Keratinocyte (primary cell): ENCODE measurements at regions not wholly inside any gene's neighbourhood (a gene's known extent, or its start where the extent isn't known, plus 50 kb on each side); places are given as distances from the start of the nearest gene placed in this dataset.

Experiments
- DNase-seq: peaks from one replicate; pipeline ENCODE4 v3.0.0-alpha.2; 2011; ENCODE audit warnings: low read depth, missing footprints, low spot score
- FAIRE-seq: peaks from 2 replicates; lab custom pipeline; 2011; peaks lifted over from hg19 to GRCh38; lab: Jason Lieb, UNC
- H2AFZ ChIP-seq: 2 replicates; pipeline ENCODE4 v1.6.0; 2012; ENCODE audit warnings: low read length, control low read depth, inconsistent platforms; ENCODE audit not compliant: control insufficient read depth
- H3K27ac ChIP-seq: 2 replicates; pipeline ENCODE4 v1.5.1; 2011; ENCODE audit warnings: low read length; ENCODE audit not compliant: control insufficient read depth, insufficient read depth
- H3K27me3 ChIP-seq: 3 replicates; pipeline ENCODE4 v1.6.0; 2011; ENCODE audit warnings: low read length; ENCODE audit not compliant: control insufficient read depth, insufficient read depth; ENCODE audit errors: extremely low read depth
- H3K36me3 ChIP-seq, 2 experiments: 2 replicates in 1 of 2; 3 replicates in 1 of 2; pipeline ENCODE4 v1.5.1; 2011; ENCODE audit warnings: low read length in 2 of 2, mild to moderate bottlenecking in 1 of 2; ENCODE audit not compliant: control insufficient read depth in 2 of 2, insufficient read depth in 2 of 2; ENCODE audit errors: extremely low read depth in 1 of 2
- H3K4me1 ChIP-seq: 3 replicates; pipeline ENCODE4 v1.5.1; 2011; ENCODE audit warnings: low read length; ENCODE audit not compliant: control insufficient read depth, insufficient read depth; ENCODE audit errors: extremely low read depth
- H3K4me2 ChIP-seq: 3 replicates; pipeline ENCODE4 v1.6.0; 2011; ENCODE audit warnings: low read depth, low read length; ENCODE audit not compliant: control insufficient read depth, insufficient read depth; ENCODE audit errors: extremely low read depth
- H3K4me3 ChIP-seq, 3 experiments: fragments of 200-600 bp in 1 of 3; sonication (generic) in 1 of 3; 2 replicates in 2 of 3; 3 replicates in 1 of 3; pipeline ENCODE4 v1.5.1; 2011 to 2016; ENCODE audit warnings: low read length in 3 of 3, mild to moderate bottlenecking in 3 of 3, control low read depth in 2 of 3, inconsistent platforms in 1 of 3, low read depth in 1 of 3, mixed read lengths in 1 of 3, mixed run types in 1 of 3, moderate library complexity in 1 of 3; ENCODE audit not compliant: control insufficient read depth in 2 of 3, insufficient read depth in 2 of 3; ENCODE audit errors: extremely low read depth in 1 of 3
- H3K79me2 ChIP-seq: 2 replicates; pipeline ENCODE4 v1.6.0; 2012; ENCODE audit warnings: low read length; ENCODE audit not compliant: control insufficient read depth, insufficient read depth
- H3K9ac ChIP-seq: 3 replicates; pipeline ENCODE4 v1.6.0; 2011; ENCODE audit warnings: low read length; ENCODE audit not compliant: control insufficient read depth, insufficient read depth; ENCODE audit errors: extremely low read depth
- H3K9me1 ChIP-seq: 3 replicates; pipeline ENCODE4 v1.6.0; 2011; ENCODE audit warnings: low read length; ENCODE audit not compliant: control insufficient read depth, insufficient read depth; ENCODE audit errors: extremely low read depth
- H3K9me3 ChIP-seq: 2 replicates; pipeline ENCODE4 v1.5.1; 2012; ENCODE audit warnings: low read depth, low read length; ENCODE audit not compliant: control insufficient read depth
- H4K20me1 ChIP-seq: 3 replicates; pipeline ENCODE4 v1.6.0; 2011; ENCODE audit warnings: low read length; ENCODE audit not compliant: control insufficient read depth, insufficient read depth; ENCODE audit errors: extremely low read depth
- EZH2 ChIP-seq: IDR thresholded peaks from one replicate; pipeline ENCODE4 v1.6.1; 2012; ENCODE audit warnings: inconsistent platforms, mild to moderate bottlenecking, low read length, moderate library complexity
- dilution Hi-C: fragments of 300-500 bp; cut with MboI; formaldehyde crosslinking; loops from one replicate; pipeline ENCODE4 v1.7.0; 2020; ENCODE audit warnings: low sequenced_read_pairs; ENCODE audit not compliant: extremely low pct_ligation_motif_present
- TF ChIP-seq, protein P1 (sequence below), 3 experiments: IDR thresholded peaks in 1 of 3; conservative IDR thresholded peaks in 1 of 3; optimal IDR thresholded peaks in 1 of 3; 2 replicates in 2 of 3; 3 replicates in 1 of 3; pipeline versions ENCODE3 to v1.5.1; 2011; ENCODE audit warnings: low read length in 3 of 3, mild to moderate bottlenecking in 3 of 3, moderate library complexity in 2 of 3, control low read depth in 1 of 3, inconsistent platforms in 1 of 3; ENCODE audit not compliant: insufficient read depth in 2 of 3; ENCODE audit errors: extremely low read depth in 1 of 3

DNA sequence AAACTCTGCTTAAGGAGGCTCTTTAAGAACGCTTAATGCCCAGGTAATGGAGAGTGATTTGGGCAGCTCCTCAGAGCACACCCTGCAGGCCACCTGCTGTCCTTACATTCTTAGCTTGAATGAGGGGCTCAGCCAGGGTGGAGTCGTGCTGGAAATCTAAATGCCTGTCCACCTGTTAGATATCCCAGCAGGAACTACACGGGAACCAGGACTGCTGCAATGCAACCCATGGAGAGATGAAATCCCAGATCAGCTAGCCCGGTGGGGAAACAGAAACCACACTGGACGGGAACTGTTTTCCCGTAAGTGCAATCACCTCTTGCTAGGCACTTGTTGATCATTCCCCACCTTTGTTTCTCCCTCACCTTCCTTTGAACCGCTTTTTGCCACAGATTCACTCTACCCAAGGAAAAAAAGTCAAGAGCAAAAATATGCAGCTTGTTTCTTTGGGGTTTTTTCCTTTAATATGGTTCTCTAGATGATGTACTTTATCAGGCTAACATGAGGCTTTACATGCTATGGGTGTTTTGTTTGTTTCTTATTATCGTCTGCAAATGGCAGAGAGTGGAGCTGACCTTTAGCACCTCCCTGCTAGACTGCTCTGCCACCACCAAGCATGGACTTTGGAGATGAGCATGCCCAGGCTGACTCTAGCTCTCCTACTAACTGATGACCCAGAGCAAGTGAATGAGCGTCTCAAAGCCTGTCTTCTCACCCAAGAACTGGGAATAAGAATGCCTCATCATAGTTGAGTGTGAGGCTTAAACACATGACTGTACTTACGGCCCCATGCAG is 125.9 kb upstream of the TNFAIP3 start:
- peaks cover 15% of the 10 kb centered on the region for H3K4me1 ChIP-seq
- dilution Hi-C loops = no loop called here
- H3K36me3 ChIP-seq = no peaks in the 10 kb centered on the region
- no peaks in the 10 kb centered on the region for H4K20me1 ChIP-seq
- H3K9ac ChIP-seq = no peak overlapping the region
- H2AFZ ChIP-seq = no peak overlapping the region
- H3K27ac ChIP-seq = no peak overlapping the region
- no peaks in the 10 kb centered on the region for H3K9me3 ChIP-seq
- no peak overlapping the region for H3K4me3 ChIP-seq
- no peak overlapping the region for H3K4me2 ChIP-seq
- DNase-seq (no peak), FAIRE-seq (no peak)
- no peaks in the 10 kb centered on the region for H3K79me2 ChIP-seq
- TF ChIP-seq EZH2 = no peak
- TF ChIP-seq, protein P1, sequence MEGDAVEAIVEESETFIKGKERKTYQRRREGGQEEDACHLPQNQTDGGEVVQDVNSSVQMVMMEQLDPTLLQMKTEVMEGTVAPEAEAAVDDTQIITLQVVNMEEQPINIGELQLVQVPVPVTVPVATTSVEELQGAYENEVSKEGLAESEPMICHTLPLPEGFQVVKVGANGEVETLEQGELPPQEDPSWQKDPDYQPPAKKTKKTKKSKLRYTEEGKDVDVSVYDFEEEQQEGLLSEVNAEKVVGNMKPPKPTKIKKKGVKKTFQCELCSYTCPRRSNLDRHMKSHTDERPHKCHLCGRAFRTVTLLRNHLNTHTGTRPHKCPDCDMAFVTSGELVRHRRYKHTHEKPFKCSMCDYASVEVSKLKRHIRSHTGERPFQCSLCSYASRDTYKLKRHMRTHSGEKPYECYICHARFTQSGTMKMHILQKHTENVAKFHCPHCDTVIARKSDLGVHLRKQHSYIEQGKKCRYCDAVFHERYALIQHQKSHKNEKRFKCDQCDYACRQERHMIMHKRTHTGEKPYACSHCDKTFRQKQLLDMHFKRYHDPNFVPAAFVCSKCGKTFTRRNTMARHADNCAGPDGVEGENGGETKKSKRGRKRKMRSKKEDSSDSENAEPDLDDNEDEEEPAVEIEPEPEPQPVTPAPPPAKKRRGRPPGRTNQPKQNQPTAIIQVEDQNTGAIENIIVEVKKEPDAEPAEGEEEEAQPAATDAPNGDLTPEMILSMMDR (optimal IDR thresholded peaks at IDR 0.05 in 1 of 3, IDR thresholded peaks at IDR 0.05 in 1 of 3, conservative IDR thresholded peaks at IDR 0.05 in 1 of 3; ENCODE audit: extremely low read depth in 1 of 3, insufficient read depth in 2 of 3, low read length in 3 of 3) = peak in 1 of 3 experiments; percentile 2
- no peaks in the 10 kb centered on the region for H3K9me1 ChIP-seq
- H3K27me3 ChIP-seq = no peaks in the 10 kb centered on the region

DNA sequence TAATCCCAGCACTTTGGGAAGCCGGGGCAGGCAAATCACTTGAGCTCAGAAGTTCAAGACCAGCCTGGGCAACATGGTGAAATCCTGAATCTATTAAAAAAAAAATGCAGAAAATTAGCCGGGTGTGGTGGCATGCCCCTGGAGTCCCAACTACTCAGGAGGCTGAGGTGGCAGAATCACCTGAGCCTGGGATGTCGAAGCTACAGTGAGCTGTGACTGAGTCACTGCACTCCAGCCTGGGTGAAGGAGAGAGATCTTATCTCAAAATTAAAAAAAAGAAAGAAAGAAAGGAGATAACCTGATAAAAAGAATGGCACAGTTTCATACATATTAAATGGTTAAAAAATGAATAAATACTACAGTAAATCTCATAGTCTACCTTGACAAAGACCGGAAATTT is 123.6 kb upstream of the TNFAIP3 start:
- FAIRE-seq = no peak
- H3K4me3 ChIP-seq = no peak overlapping the region
- H4K20me1 ChIP-seq = no peaks in the 10 kb centered on the region
- no peak overlapping the region for H2AFZ ChIP-seq
- peak overlapping the region; percentile 55 for H3K27ac ChIP-seq
- dilution Hi-C loops = no loop called here
- H3K4me2 ChIP-seq = no peak overlapping the region
- no peak for TF ChIP-seq EZH2
- TF ChIP-seq, protein P1 (optimal IDR thresholded peaks at IDR 0.05 in 1 of 3, IDR thresholded peaks at IDR 0.05 in 1 of 3, conservative IDR thresholded peaks at IDR 0.05 in 1 of 3; ENCODE audit: extremely low read depth in 1 of 3, insufficient read depth in 2 of 3, low read length in 3 of 3) = no peak
- H3K27me3 ChIP-seq = no peaks in the 10 kb centered on the region
- H3K9me3 ChIP-seq = no peaks in the 10 kb centered on the region
- no peaks in the 10 kb centered on the region for H3K36me3 ChIP-seq
- no peaks in the 10 kb centered on the region for H3K79me2 ChIP-seq
- H3K4me1 ChIP-seq = peaks cover 9% of the 10 kb centered on the region
- peak; percentile 36 for DNase-seq
- H3K9ac ChIP-seq = no peak overlapping the region
- no peaks in the 10 kb centered on the region for H3K9me1 ChIP-seq
